Erythroblast (primary cell): ENCODE measurements at regions not wholly inside any gene's neighbourhood (a gene's known extent, or its start where the extent isn't known, plus 50 kb on each side); places are given as distances from the start of the nearest gene placed in this dataset.

Experiments used
- GATA1 ChIP-seq: IDR thresholded peaks from 2 replicates; pipeline ENCODE4 v1.6.1; 2011; ENCODE audit warnings: low read depth, mild to moderate bottlenecking, control low read depth, low read length, moderate library complexity
- POLR2A ChIP-seq: IDR thresholded peaks from 2 replicates; pipeline ENCODE4 v1.6.1; 2011; ENCODE audit warnings: mild to moderate bottlenecking, low read length

DNA sequence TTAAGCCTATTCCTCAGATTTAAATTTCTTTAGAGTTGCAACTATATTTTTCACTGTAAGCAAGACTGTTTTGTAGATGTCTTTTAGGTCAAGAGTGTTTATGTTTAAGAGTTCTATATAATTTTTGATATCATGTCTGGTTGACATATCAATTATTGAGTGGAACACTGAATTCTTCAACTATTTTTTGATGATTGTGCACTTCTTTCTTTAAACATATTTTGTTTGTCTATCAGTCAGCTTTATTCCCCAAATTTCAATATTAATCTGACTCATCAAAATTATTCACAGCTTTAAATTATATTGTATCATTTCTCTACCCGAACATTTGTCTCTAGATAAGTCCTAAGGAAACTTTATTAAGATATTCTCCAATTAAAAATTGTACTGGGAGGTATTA lies 933.6 kb upstream of the ROBO1 start:
- no peak for TF ChIP-seq POLR2A
- TF ChIP-seq GATA1: no peak
